ENCODE measurements at regions not wholly inside any gene's neighbourhood (a gene's known extent, or its start where the extent isn't known, plus 50 kb on each side); places are given as distances from the start of the nearest gene placed in this dataset.

GRCh38 chr10:90171014-90171722 lies 469.8 kb downstream of the KIF20B start:
- no peak for FAIRE-seq
- intact Hi-C loops (cut with DNase I), result no loop called here
- Histone ChIP-seq H3K9ac (ENCODE audit: low read length in 3 of 3) (no peak overlapping the region), H3K4me1 (ENCODE audit: control insufficient read depth in 2 of 3, insufficient read depth in 2 of 3, low read depth in 1 of 3, low read length in 3 of 3) (no peaks in the 10 kb centered on the region), H3K27me3 (ENCODE audit: control insufficient read depth, insufficient read depth, low read length) (no peaks in the 10 kb centered on the region), H3K4me3 (ENCODE audit: low read length in 3 of 3) (no peak overlapping the region), H3K36me3 (ENCODE audit: control insufficient read depth in 2 of 3, insufficient read depth in 3 of 3, low read length in 3 of 3) (no peaks in the 10 kb centered on the region), H3K27ac (ENCODE audit: low read depth in 2 of 2, low read length in 2 of 2) (no peak overlapping the region), H3K9me3 (ENCODE audit: control insufficient read depth in 2 of 3, insufficient read depth in 1 of 3, low read length in 3 of 3) (no peaks in the 10 kb centered on the region)
- TF ChIP-seq CTCF (IDR thresholded peaks at IDR 0.05; ENCODE audit: borderline replicate concordance, extremely low read depth, insufficient read depth), result no peak
- no peak for DNase-seq

DNA sequence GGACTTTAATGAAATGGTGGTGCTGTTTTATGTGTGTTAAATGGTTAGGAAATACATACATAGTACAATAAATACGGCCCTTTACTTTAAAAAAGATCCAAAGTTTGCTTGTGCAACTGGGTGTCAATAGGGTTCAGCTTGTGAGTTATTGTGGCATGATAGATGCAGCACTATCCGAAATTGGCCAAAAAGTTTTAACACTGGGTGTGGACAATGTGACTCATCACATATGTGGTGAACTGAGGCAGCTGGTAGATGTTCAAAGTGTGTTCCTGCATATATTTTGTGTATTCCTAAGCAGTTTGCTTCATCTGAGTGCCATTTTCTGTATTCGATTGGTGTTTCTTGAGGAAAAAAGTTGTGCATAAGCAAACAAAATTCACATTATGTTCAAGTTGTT lies 473.1 kb downstream of the KIF20B start:
- no peak for FAIRE-seq

DNA sequence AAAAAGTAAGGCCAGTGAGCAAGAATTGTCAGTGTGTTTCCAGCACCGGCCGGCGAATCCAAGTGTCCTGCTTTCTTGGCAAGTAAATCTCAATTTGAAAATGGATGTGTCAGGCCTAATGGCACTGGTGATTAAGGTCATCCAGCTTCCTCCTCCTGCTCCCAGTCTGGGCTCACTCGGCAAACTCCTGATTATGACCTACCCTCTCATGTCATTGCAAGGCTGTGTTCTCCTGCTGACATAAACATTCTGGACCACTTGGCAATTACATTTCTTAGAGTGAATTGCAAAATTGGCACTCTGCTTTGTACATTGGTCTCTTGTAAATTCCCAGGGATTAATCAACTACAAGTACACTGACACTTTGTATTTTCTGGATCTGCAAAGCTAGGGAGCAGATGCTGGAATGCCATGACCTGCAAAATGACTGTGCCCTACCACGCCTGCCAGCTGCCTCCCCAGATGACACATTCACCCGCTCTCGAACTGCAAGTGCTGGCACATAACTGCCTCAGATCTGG lies 473.8 kb downstream of the KIF20B start:
- FAIRE-seq, result no peak
- DNase-seq, result peak in 1 of 5 donors; percentile 5
- H3K27ac ChIP-seq (ENCODE audit: low read depth in 2 of 2, low read length in 2 of 2), result no peak overlapping the region
- no peaks in the 10 kb centered on the region for H3K36me3 ChIP-seq (ENCODE audit: control insufficient read depth in 2 of 3, insufficient read depth in 3 of 3, low read length in 3 of 3)
- H3K4me3 ChIP-seq (ENCODE audit: low read length in 3 of 3), result no peak overlapping the region
- TF ChIP-seq CTCF (IDR thresholded peaks at IDR 0.05; ENCODE audit: borderline replicate concordance, extremely low read depth, insufficient read depth), result no peak
- H3K9ac ChIP-seq (ENCODE audit: low read length in 3 of 3), result no peak overlapping the region
- no peaks in the 10 kb centered on the region for H3K27me3 ChIP-seq (ENCODE audit: control insufficient read depth, insufficient read depth, low read length)
- no peaks in the 10 kb centered on the region for H3K9me3 ChIP-seq (ENCODE audit: control insufficient read depth in 2 of 3, insufficient read depth in 1 of 3, low read length in 3 of 3)
- no peaks in the 10 kb centered on the region for H3K4me1 ChIP-seq (ENCODE audit: control insufficient read depth in 2 of 3, insufficient read depth in 2 of 3, low read depth in 1 of 3, low read length in 3 of 3)
- intact Hi-C loops (cut with DNase I), result no loop called here

More for the DNA sequence above, 473.1 kb downstream of the KIF20B start:
- H3K27ac ChIP-seq (ENCODE audit: low read depth in 2 of 2, low read length in 2 of 2), result no peak overlapping the region
- no peaks in the 10 kb centered on the region for H3K9me3 ChIP-seq (ENCODE audit: control insufficient read depth in 2 of 3, insufficient read depth in 1 of 3, low read length in 3 of 3)
- no peak overlapping the region for H3K4me3 ChIP-seq (ENCODE audit: low read length in 3 of 3)
- H3K9ac ChIP-seq (ENCODE audit: low read length in 3 of 3), result no peak overlapping the region
- no peak for DNase-seq
- no peaks in the 10 kb centered on the region for H3K36me3 ChIP-seq (ENCODE audit: control insufficient read depth in 2 of 3, insufficient read depth in 3 of 3, low read length in 3 of 3)
- intact Hi-C loops (cut with DNase I), result no loop called here
- TF ChIP-seq CTCF (IDR thresholded peaks at IDR 0.05; ENCODE audit: borderline replicate concordance, extremely low read depth, insufficient read depth), result no peak
- no peaks in the 10 kb centered on the region for H3K4me1 ChIP-seq (ENCODE audit: control insufficient read depth in 2 of 3, insufficient read depth in 2 of 3, low read depth in 1 of 3, low read length in 3 of 3)
- H3K27me3 ChIP-seq (ENCODE audit: control insufficient read depth, insufficient read depth, low read length), result no peaks in the 10 kb centered on the region

Measured in kidney (tissue), 13 donors.